ENCODE measurements at regions not wholly inside any gene's neighbourhood (a gene's known extent, or its start where the extent isn't known, plus 50 kb on each side); places are given as distances from the start of the nearest gene placed in this dataset.

DNA sequence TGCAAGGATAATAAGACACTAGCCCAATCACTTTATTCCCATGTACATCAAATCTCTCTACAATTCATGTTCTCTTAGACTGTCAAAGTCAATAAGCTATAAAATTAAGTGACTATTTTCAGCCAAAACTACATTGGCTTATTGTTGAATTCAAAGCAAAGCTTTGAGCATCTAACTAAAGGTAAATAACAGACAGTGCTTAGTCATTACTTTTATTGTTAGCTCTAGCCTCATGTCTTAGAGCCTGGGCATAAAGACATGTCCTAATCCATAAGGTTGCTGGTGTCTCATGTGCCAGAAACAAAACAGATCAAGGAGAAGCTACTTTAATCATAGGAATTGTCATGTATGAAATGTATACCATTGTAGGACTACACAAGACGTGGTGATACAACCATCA lies 103.1 kb upstream of the UNC5C start:
- TF ChIP-seq RAD21 (IDR thresholded peaks at IDR 0.05; ENCODE audit: low read length) (no peak), MAZ (IDR thresholded peaks at IDR 0.05; ENCODE audit: borderline replicate concordance, low read depth, low read length) (no peak)
- TF ChIP-seq, protein P1, sequence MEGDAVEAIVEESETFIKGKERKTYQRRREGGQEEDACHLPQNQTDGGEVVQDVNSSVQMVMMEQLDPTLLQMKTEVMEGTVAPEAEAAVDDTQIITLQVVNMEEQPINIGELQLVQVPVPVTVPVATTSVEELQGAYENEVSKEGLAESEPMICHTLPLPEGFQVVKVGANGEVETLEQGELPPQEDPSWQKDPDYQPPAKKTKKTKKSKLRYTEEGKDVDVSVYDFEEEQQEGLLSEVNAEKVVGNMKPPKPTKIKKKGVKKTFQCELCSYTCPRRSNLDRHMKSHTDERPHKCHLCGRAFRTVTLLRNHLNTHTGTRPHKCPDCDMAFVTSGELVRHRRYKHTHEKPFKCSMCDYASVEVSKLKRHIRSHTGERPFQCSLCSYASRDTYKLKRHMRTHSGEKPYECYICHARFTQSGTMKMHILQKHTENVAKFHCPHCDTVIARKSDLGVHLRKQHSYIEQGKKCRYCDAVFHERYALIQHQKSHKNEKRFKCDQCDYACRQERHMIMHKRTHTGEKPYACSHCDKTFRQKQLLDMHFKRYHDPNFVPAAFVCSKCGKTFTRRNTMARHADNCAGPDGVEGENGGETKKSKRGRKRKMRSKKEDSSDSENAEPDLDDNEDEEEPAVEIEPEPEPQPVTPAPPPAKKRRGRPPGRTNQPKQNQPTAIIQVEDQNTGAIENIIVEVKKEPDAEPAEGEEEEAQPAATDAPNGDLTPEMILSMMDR (conservative IDR thresholded peaks at IDR 0.05; ENCODE audit: low read depth, low read length), result no peak
